ENCODE measurements at regions not wholly inside any gene's neighbourhood (a gene's known extent, or its start where the extent isn't known, plus 50 kb on each side); places are given as distances from the start of the nearest gene placed in this dataset.

DNA sequence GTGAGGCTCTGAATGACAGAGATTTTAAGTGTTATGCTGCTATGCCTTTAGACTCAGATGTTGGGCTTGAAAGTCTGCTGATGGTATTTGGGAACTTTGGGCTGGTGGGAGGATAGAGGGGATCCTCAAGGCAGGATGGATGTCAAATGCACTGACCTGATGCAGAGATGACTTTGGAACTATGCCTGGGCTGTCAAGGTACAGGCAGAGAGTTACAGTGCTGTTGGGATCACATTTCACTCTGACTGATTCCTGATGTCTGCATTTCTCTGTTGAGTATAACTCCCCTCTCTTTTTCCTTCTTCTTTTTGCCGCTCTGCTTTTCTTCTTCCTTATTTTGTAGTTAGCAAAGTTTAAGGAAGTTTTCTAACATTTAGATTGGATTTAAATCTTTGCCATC, 271.8 kb upstream of the ARX start:
- no peak for TF ChIP-seq SUZ12 (IDR thresholded peaks at IDR 0.05; ENCODE audit: extremely low read depth, insufficient read depth, insufficient read length)
- no peak for TF ChIP-seq YY1 (IDR thresholded peaks at IDR 0.05; ENCODE audit: insufficient read depth, insufficient read length)
- TF ChIP-seq ZNF274 (IDR thresholded peaks at IDR 0.05; ENCODE audit: low read depth, low read length) = no peak

Measured in NT2/D1 (cell line).